HG03066 (cell line): ENCODE measurements at regions not wholly inside any gene's neighbourhood (a gene's known extent, or its start where the extent isn't known, plus 50 kb on each side); places are given as distances from the start of the nearest gene placed in this dataset.
"Not testable (repeated sequence)": the region's sequence is repeated elsewhere in the genome, so short reads cannot be mapped to it uniquely, and the experiment has no call there.

Experiments
- ATAC-seq: cut with Tn5 transposase; IDR thresholded peaks from one replicate; pipeline ENCODE4 v1.9.1; 2021; ENCODE audit warnings: low read depth; ENCODE audit not compliant: unreplicated experiment

GRCh38 chr2:88913280-88913679 lies 221.8 kb downstream of the RPIA start:
- no peak for ATAC-seq

GRCh38 chr2:88919087-88919738 lies 227.7 kb downstream of the RPIA start:
- ATAC-seq, result no peak

- ATAC-seq, result not testable (repeated sequence)
These were observed 228.9 kb downstream of the RPIA start for GRCh38 chr2:88920399-88920798.

- no peak for ATAC-seq
These were observed 233.1 kb downstream of the RPIA start for GRCh38 chr2:88924533-88924932.

- ATAC-seq, result no peak
These were observed 234.4 kb downstream of the RPIA start for GRCh38 chr2:88925770-88926462.

GRCh38 chr2:88927128-88927527 lies 235.7 kb downstream of the RPIA start:
- no peak for ATAC-seq

- ATAC-seq, result no peak
These were observed 239.2 kb downstream of the RPIA start for GRCh38 chr2:88930659-88931058.

GRCh38 chr2:88932686-88933085 lies 241.2 kb downstream of the RPIA start:
- no peak for ATAC-seq

GRCh38 chr2:88933091-88933490 lies 241.6 kb downstream of the RPIA start:
- no peak for ATAC-seq

GRCh38 chr2:88933980-88934379 lies 242.5 kb downstream of the RPIA start:
- ATAC-seq, result no peak

- not testable (repeated sequence) for ATAC-seq
These were observed 249.7 kb downstream of the RPIA start for GRCh38 chr2:88941178-88941577.

- no peak for ATAC-seq
These were observed 251.3 kb downstream of the RPIA start for GRCh38 chr2:88942798-88943197.

GRCh38 chr2:88949336-88949735 lies 257.9 kb downstream of the RPIA start:
- ATAC-seq, result no peak

- ATAC-seq, result no peak
These were observed 258.5 kb downstream of the RPIA start for GRCh38 chr2:88950010-88950409.

- no peak for ATAC-seq
These were observed 264.1 kb downstream of the RPIA start for GRCh38 chr2:88955607-88956006.

- no peak for ATAC-seq
These were observed 268.2 kb downstream of the RPIA start for GRCh38 chr2:88959480-88960204.

- not testable (repeated sequence) for ATAC-seq
These were observed 269.9 kb downstream of the RPIA start for GRCh38 chr2:88961323-88961722.

GRCh38 chr2:88967844-88968243 lies 276.4 kb downstream of the RPIA start:
- no peak for ATAC-seq

- not testable (repeated sequence) for ATAC-seq
These were observed 286.5 kb downstream of the RPIA start for GRCh38 chr2:88978011-88978410.

- ATAC-seq, result not testable (repeated sequence)
These were observed 287.0 kb downstream of the RPIA start for GRCh38 chr2:88978446-88978845.

- ATAC-seq, result not testable (repeated sequence)
These were observed 292.6 kb downstream of the RPIA start for GRCh38 chr2:88984079-88984478.
